A549 (cell line): ENCODE measurements at regions not wholly inside any gene's neighbourhood (a gene's known extent, or its start where the extent isn't known, plus 50 kb on each side); places are given as distances from the start of the nearest gene placed in this dataset.
"Not testable (repeated sequence)": the region's sequence is repeated elsewhere in the genome, so short reads cannot be mapped to it uniquely, and the experiment has no call there.

Experiments
- MYC ChIP-seq: IDR thresholded peaks from 2 replicates; pipeline ENCODE4 v1.6.1; 2012; ENCODE audit warnings: mild to moderate bottlenecking, inconsistent platforms, low read length, improper control_type of control experiment, borderline replicate concordance
- PHF8 ChIP-seq: fragments of 200-600 bp; sonication (generic); IDR thresholded peaks from 2 replicates; pipeline ENCODE4 v1.6.1; 2016; ENCODE audit warnings: low read depth, mild to moderate bottlenecking, antibody characterized with exemption, moderate library complexity, borderline replicate concordance
- RFX5 ChIP-seq: fragments of 450-650 bp; IDR thresholded peaks from 2 replicates; pipeline ENCODE4 v1.7.1; 2014; ENCODE audit warnings: antibody characterized with exemption, mild to moderate bottlenecking, moderate library complexity
- TF ChIP-seq, protein P1 (sequence below): fragments of 200-600 bp; sonication (generic); IDR thresholded peaks from 2 replicates; pipeline ENCODE4 v1.6.1; 2016; ENCODE audit warnings: antibody characterized with exemption, mild to moderate bottlenecking, moderate library complexity
- TF ChIP-seq, protein P2 (sequence below): fragments of >200 bp; sonication (Bioruptor Twin); formaldehyde crosslinking; IDR thresholded peaks from 3 replicates; pipeline ENCODE4 v1.5.1; 2016

DNA sequence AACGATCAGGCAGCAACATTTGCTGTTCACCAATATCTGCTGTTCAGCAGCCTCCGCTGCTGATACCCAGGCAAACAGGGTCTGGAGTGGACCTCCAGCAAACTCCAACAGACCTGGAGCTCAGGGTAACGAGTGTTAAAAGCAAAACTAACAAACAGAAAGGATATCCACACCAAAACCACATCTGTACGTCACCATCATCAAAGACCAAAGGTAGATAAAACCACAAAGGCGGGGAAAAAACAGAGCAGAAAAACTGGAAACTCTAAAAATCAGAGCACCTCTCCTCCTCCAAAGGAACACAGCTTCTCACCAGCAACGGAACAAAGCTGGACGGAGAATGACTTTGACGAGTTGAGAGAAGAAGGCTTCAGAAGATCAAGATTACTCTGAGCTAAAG, 192.8 kb upstream of the MGAT5 start:
- TF ChIP-seq, protein P1, sequence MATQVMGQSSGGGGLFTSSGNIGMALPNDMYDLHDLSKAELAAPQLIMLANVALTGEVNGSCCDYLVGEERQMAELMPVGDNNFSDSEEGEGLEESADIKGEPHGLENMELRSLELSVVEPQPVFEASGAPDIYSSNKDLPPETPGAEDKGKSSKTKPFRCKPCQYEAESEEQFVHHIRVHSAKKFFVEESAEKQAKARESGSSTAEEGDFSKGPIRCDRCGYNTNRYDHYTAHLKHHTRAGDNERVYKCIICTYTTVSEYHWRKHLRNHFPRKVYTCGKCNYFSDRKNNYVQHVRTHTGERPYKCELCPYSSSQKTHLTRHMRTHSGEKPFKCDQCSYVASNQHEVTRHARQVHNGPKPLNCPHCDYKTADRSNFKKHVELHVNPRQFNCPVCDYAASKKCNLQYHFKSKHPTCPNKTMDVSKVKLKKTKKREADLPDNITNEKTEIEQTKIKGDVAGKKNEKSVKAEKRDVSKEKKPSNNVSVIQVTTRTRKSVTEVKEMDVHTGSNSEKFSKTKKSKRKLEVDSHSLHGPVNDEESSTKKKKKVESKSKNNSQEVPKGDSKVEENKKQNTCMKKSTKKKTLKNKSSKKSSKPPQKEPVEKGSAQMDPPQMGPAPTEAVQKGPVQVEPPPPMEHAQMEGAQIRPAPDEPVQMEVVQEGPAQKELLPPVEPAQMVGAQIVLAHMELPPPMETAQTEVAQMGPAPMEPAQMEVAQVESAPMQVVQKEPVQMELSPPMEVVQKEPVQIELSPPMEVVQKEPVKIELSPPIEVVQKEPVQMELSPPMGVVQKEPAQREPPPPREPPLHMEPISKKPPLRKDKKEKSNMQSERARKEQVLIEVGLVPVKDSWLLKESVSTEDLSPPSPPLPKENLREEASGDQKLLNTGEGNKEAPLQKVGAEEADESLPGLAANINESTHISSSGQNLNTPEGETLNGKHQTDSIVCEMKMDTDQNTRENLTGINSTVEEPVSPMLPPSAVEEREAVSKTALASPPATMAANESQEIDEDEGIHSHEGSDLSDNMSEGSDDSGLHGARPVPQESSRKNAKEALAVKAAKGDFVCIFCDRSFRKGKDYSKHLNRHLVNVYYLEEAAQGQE: not testable (repeated sequence)
- TF ChIP-seq RFX5, MYC, PHF8: not testable (repeated sequence)
- TF ChIP-seq, protein P2, sequence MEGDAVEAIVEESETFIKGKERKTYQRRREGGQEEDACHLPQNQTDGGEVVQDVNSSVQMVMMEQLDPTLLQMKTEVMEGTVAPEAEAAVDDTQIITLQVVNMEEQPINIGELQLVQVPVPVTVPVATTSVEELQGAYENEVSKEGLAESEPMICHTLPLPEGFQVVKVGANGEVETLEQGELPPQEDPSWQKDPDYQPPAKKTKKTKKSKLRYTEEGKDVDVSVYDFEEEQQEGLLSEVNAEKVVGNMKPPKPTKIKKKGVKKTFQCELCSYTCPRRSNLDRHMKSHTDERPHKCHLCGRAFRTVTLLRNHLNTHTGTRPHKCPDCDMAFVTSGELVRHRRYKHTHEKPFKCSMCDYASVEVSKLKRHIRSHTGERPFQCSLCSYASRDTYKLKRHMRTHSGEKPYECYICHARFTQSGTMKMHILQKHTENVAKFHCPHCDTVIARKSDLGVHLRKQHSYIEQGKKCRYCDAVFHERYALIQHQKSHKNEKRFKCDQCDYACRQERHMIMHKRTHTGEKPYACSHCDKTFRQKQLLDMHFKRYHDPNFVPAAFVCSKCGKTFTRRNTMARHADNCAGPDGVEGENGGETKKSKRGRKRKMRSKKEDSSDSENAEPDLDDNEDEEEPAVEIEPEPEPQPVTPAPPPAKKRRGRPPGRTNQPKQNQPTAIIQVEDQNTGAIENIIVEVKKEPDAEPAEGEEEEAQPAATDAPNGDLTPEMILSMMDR: not testable (repeated sequence)
